COLO668 (cell line): ENCODE measurements at regions not wholly inside any gene's neighbourhood (a gene's known extent, or its start where the extent isn't known, plus 50 kb on each side); places are given as distances from the start of the nearest gene placed in this dataset.
A peak's percentile ranks its signal among the peaks of the same experiment; 100 is the strongest.
"Not testable (repeated sequence)": the region's sequence is repeated elsewhere in the genome, so short reads cannot be mapped to it uniquely, and the experiment has no call there.

Experiments used
- DNase-seq: peaks from one replicate; lab custom pipeline; 2025; ENCODE audit not compliant: unreplicated experiment; lab: John Stamatoyannopoulos, UW

GRCh38 chr14:21940887-21941856 lies 267.6 kb upstream of the OR4E1 start:
- DNase-seq = peak; percentile 5

- DNase-seq = no peak
These were observed 266.2 kb upstream of the OR4E1 start for GRCh38 chr14:21939836-21940235.

- DNase-seq = no peak
These were observed 264.4 kb upstream of the OR4E1 start for GRCh38 chr14:21937996-21938395.

GRCh38 chr14:21933681-21934080 lies 260.1 kb upstream of the OR4E1 start:
- DNase-seq = no peak

GRCh38 chr14:21924479-21924878 lies 250.9 kb upstream of the OR4E1 start:
- DNase-seq = no peak

GRCh38 chr14:21923820-21924219 lies 250.2 kb upstream of the OR4E1 start:
- DNase-seq = no peak

- no peak for DNase-seq
These were observed 247.8 kb upstream of the OR4E1 start for GRCh38 chr14:21921453-21921852.

- peak; percentile 14 for DNase-seq
These were observed 244.2 kb upstream of the OR4E1 start for GRCh38 chr14:21917699-21918436.

GRCh38 chr14:21915826-21916225 lies 242.2 kb upstream of the OR4E1 start:
- DNase-seq = no peak

GRCh38 chr14:21913759-21914158 lies 240.1 kb upstream of the OR4E1 start:
- peak; percentile 35 for DNase-seq

- DNase-seq = no peak
These were observed 238.7 kb upstream of the OR4E1 start for GRCh38 chr14:21912367-21912766.

- DNase-seq = no peak
These were observed 238.3 kb upstream of the OR4E1 start for GRCh38 chr14:21911877-21912276.

- DNase-seq = no peak
These were observed 236.6 kb upstream of the OR4E1 start for GRCh38 chr14:21910260-21910659.

- no peak for DNase-seq
These were observed 229.1 kb upstream of the OR4E1 start for GRCh38 chr14:21902561-21903181.

GRCh38 chr14:21894898-21895194 lies 221.2 kb upstream of the OR4E1 start:
- DNase-seq = not testable (repeated sequence)

- no peak for DNase-seq
These were observed 220.6 kb upstream of the OR4E1 start for GRCh38 chr14:21894003-21894897.

GRCh38 chr14:21891921-21892320 lies 218.3 kb upstream of the OR4E1 start:
- DNase-seq = no peak

- DNase-seq = no peak
These were observed 211.4 kb upstream of the OR4E1 start for GRCh38 chr14:21884995-21885394.

GRCh38 chr14:21882226-21882625 lies 208.6 kb upstream of the OR4E1 start:
- DNase-seq = no peak

- no peak for DNase-seq
These were observed 207.3 kb upstream of the OR4E1 start for GRCh38 chr14:21880918-21881317.

- no peak for DNase-seq
These were observed 202.2 kb upstream of the OR4E1 start for GRCh38 chr14:21875791-21876190.
